Right renal cortex interstitium (tissue), 3 donors: ENCODE measurements at regions not wholly inside any gene's neighbourhood (a gene's known extent, or its start where the extent isn't known, plus 50 kb on each side); places are given as distances from the start of the nearest gene placed in this dataset.
"Not testable (repeated sequence)": the region's sequence is repeated elsewhere in the genome, so short reads cannot be mapped to it uniquely, and the experiment has no call there.

Source experiments
- DNase-seq, 3 donors: peaks; one replicate each; pipeline ENCODE4 v3.0.0-alpha.2; 2013; ENCODE audit warnings: low read depth in 3 of 3, low spot score in 2 of 3

- DNase-seq: no peak
These were observed 1140.2 kb downstream of the HACE1 start for GRCh38 chr6:103719545-103719944.

DNA sequence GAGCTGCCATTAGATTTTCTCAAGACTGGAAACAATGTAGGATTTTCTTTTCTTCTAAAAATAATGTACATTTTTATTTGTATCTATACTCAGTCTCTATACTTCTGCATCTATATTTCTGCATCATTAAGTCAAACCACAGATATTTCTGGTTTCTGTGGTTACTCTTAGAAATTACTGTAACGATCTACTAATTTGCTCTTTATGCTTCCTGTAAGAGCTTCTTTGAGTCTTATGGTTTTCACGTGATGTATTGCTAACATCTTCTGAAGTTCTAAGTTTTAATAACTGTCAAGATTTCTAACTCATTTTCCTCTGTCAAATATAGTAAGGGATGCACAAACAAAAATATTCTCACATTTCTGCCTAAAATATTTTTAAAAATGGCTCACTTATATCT is 1144.5 kb downstream of the HACE1 start:
- DNase-seq: no peak

- DNase-seq: not testable (repeated sequence)
These were observed 1150.5 kb downstream of the HACE1 start for GRCh38 chr6:103709236-103709635.

DNA sequence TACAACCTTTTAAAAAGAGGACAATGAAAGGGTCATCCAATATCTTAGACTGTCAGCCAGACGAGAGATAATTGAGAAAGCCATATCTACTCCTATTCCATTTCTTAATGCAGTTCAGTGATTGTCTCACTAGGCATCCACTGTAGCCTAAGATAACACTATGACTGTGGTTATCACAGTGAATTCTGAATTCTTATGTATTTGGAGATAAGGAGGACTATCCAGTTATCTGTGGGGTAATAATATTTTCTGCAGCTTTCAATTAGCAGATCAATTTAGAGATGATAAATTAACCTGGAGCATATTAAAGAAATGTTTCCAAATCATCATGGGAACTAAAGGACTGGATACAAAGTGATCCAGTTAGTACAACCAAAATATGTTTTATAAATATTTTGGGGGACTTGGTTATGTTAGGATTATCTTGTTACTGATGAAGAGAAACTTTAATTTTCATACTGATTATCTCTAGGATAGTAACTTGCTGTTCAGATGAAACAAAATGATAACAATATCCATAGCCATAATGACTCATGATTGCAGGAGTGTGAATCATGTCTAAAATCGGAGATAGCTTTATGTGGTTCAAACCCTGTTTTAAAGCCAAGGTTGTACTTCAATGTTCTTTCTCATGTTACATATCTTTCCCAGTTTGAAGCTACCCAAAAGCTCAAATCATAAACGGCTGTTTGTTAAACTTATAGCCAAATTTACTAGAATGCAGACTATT is 1152.0 kb downstream of the HACE1 start:
- DNase-seq: no peak

GRCh38 chr6:103699769-103700168 is 1160.0 kb downstream of the HACE1 start:
- DNase-seq: no peak

GRCh38 chr6:103687430-103687829 is 1172.3 kb downstream of the HACE1 start:
- DNase-seq: no peak

DNA sequence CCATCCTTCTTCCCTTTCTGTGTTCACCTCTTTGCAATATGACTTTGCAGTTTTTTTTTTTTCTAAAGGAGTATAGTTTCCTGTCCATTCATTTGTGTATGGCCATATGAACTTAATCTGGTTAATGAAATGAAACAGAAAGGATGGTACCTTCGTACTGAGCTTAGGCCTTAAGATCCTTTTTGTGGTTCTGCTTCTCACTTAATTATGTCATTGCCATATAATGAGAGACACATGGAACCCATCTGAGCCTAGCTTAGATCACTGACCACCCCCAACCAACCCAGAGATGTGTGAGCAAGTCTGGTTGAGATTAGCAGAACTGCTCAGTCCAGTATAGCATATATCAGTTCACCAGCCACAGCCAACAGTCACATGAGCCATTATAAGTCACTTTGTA is 1179.6 kb downstream of the HACE1 start:
- no peak for DNase-seq

- DNase-seq: no peak
These were observed 1182.4 kb downstream of the HACE1 start for GRCh38 chr6:103677290-103677689.

GRCh38 chr6:103675807-103676406 is 1183.8 kb downstream of the HACE1 start:
- no peak for DNase-seq

DNA sequence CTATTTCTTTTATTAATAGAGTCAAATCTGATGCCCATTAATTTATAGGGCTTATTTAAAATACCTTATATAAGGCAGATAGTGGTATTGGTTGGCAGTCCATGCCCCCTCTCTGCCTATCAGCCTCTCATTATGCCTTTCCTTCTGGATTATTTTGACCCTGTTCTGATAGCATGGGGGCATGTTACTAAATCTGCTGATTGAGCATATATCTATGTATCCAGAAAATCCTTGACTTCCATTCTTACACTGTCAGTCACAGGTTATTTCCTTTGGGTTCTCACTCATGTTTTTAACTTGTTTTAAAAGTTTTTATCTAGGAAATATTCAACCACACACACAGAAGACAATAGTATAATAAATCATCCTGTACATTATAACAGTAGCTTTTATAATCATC is 1184.9 kb downstream of the HACE1 start:
- no peak for DNase-seq

GRCh38 chr6:103672169-103672568 is 1187.5 kb downstream of the HACE1 start:
- DNase-seq: no peak

- DNase-seq: no peak
These were observed 1230.1 kb downstream of the HACE1 start for GRCh38 chr6:103629613-103630012.

- no peak for DNase-seq
These were observed 1242.1 kb downstream of the HACE1 start for GRCh38 chr6:103617642-103618041.

DNA sequence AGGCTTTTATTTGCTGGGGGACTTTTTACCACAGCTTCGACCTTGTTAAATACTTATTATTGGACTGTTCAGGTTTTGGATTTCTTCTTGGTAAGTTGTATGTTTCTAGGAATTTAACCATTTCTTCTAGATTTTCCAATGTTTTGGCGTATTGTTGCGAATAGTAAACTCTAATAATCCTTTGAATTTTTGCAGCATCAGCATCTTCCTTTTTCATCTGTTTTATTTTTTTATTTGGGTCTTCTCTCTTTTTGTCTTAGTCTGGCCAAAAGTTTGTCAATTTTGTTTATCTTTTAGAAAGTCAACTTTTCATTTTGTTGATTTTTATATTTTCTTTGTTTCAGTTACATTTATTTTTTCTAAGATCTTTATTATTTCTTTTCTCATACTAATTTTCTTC is 1272.0 kb downstream of the HACE1 start:
- DNase-seq: no peak

DNA sequence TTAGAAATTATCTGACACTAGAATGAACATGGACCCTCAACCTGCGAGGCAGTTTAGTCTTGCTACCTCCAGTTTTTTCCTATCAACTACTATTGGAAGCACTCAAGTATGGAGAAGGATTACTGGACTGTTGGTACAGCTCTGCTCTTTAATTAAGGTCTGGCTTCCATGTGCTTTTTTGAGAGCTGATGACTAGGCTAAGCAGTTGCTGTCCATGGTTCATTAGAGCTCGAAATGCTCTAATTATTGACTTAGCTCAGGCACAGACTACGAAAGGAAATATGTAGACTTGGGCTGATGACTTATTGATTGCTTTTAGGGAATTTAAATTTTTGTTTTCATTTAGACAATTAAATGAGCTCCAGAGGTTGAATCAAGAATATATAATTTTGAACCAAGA is 1281.6 kb downstream of the HACE1 start:
- no peak for DNase-seq

- no peak for DNase-seq
These were observed 1289.3 kb downstream of the HACE1 start for GRCh38 chr6:103570431-103570830.

- no peak for DNase-seq
These were observed 1304.8 kb downstream of the HACE1 start for GRCh38 chr6:103554911-103555310.

DNA sequence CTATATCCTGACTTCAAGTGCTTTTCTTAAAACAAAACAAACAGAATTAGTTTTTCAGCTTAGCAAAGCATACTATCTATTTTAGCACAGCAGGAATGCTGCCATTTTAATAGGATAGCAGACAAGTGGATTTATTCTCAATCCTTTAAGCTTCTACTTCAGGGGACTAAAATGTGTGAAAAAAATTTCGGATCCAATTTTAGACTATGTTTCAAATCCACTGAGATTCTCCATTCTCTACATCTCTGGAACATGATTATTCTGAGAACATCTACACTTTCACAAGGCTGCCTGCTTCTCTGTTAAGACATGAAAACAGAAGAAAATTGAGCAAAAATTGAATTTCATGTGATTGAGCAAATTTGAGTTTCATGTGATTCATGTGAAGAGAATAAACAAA is 1321.3 kb downstream of the HACE1 start:
- no peak for DNase-seq

- no peak for DNase-seq
These were observed 1324.9 kb downstream of the HACE1 start for GRCh38 chr6:103534814-103535213.

DNA sequence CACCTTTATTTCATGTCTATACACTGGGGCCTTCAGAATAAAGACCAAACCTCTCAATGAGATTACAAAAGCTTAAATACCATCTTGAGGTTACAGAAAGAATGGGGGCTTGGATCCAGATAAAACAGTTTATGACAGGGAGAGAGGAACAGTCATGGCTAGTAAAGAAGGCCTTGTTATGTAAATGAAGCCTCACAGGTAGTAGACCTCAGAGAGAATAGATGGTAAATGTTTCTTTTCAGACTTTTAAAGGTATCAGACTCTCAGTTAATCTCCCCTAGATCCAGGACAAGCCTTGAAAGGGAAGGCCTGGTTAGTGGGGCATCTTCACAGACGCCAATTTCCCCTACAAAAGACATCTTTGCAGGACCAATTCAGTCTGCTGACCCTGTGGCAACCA is 1325.6 kb downstream of the HACE1 start:
- DNase-seq: no peak

DNA sequence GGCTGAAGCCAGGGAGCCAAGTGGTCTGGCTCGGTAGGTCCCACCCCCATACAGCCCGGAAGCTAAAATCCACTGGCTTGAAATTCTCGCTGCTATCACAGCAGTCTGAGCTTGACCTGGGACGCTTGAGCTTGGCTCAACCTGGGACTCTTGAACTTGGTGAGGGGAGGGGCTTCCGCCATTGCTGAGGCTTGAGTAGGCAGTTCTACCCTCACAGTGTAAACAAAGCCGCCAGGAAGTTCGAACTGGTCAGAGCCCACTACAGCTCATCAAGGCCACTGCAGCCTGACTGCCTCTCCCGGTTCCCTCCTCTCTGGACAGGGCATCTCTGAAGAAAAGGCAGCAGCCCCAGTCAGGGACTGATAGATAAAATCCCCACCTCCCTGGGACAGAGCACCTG is 1337.7 kb downstream of the HACE1 start:
- no peak for DNase-seq

DNA sequence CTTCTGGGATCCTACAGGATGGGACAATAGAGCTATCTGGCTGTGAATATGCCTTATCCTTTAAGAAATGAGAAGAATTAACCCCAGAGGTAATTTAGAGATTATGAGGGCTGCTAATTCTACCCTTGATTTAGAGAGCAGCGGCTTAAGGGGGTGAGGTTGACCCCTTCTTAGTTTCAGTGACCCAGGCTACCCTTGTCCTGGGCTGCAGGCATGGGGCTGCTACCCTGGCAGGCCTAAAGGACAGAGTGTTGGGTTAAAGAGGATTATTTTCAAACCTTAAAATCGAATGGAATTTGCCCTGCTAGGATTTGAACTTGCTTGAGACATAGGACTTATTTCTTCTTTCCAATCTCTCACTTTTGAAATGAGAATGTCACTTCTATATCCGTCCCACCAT is 1343.4 kb downstream of the HACE1 start:
- no peak for DNase-seq

- DNase-seq: no peak
These were observed 1352.7 kb downstream of the HACE1 start for GRCh38 chr6:103507052-103507451.
